A549 (cell line): ENCODE measurements at regions not wholly inside any gene's neighbourhood (a gene's known extent, or its start where the extent isn't known, plus 50 kb on each side); places are given as distances from the start of the nearest gene placed in this dataset.

ENCODE experiments used
- ATAC-seq, 2 experiments: fragments of 200-7000 bp in 1 of 2; fragments of >200 bp in 1 of 2; cut with Nextera tagmentation in 1 of 2; cut with Tn5 transposase in 1 of 2; 3 replicates each; pipeline versions ENCODE4 v1.8.0 to v1.9.1; 2018 to 2020; ENCODE audit warnings: mild to moderate bottlenecking in 1 of 2, moderate library complexity in 1 of 2
- CTCF ChIA-PET: fragments of 300-600 bp; sonication (Branson Sonifier 250); formaldehyde crosslinking; extraction: SDS; loops from one replicate; lab custom pipeline; 2021; ENCODE audit warnings: antibody characterized with exemption, inconsistent platforms; lab: Yijun Ruan, JAX
- POLR2A ChIA-PET: fragments of 350-600 bp; formaldehyde crosslinking; extraction: SDS; loops from one replicate; lab custom pipeline; 2021; ENCODE audit warnings: antibody characterized with exemption, inconsistent platforms; lab: Yijun Ruan, JAX
- DNase-seq, 2 experiments: peaks; one replicate each; pipeline versions ENCODE4 v3.0.0 to v3.0.0-alpha.2; 2011 to 2016; ENCODE audit warnings: low read depth in 1 of 2, low spot score in 1 of 2
- FAIRE-seq: peaks from 2 replicates; lab custom pipeline; 2011; peaks lifted over from hg19 to GRCh38; lab: Jason Lieb, UNC
- H3K27ac ChIP-seq, 2 experiments: fragments of >200 bp; sonication (Bioruptor Twin); formaldehyde crosslinking; 3 replicates each; pipeline ENCODE4 v1.5.1; 2016 to 2017
- H3K4me1 ChIP-seq: fragments of >200 bp; sonication (Bioruptor Twin); formaldehyde crosslinking; 3 replicates; pipeline ENCODE4 v1.6.1; 2016
- H3K4me2 ChIP-seq: fragments of >200 bp; sonication (Bioruptor Twin); formaldehyde crosslinking; 3 replicates; pipeline ENCODE4 v1.6.1; 2016
- H3K4me3 ChIP-seq: fragments of >200 bp; sonication (Bioruptor Twin); formaldehyde crosslinking; 3 replicates; pipeline ENCODE4 v1.5.1; 2016
- H3K9me3 ChIP-seq: fragments of >200 bp; sonication (Bioruptor Twin); formaldehyde crosslinking; 3 replicates; pipeline ENCODE4 v1.6.1; 2016
- BCL3 ChIP-seq: fragments of >200 bp; sonication (Bioruptor Twin); formaldehyde crosslinking; IDR thresholded peaks from 3 replicates; pipeline ENCODE4 v1.6.1; 2016
- CBX2 ChIP-seq: fragments of 200-600 bp; sonication (generic); IDR thresholded peaks from 2 replicates; pipeline ENCODE4 v1.6.1; 2016; ENCODE audit warnings: low read depth, mild to moderate bottlenecking, borderline replicate concordance
- CHD4 ChIP-seq: fragments of 200-600 bp; sonication (generic); IDR thresholded peaks from 2 replicates; pipeline ENCODE4 v1.6.1; 2016; ENCODE audit warnings: antibody characterized with exemption, mild to moderate bottlenecking, borderline replicate concordance
- CTCF ChIP-seq: fragments of >200 bp; sonication (Bioruptor Twin); formaldehyde crosslinking; IDR thresholded peaks from 3 replicates; pipeline ENCODE4 v1.5.1; 2016
- E2F6 ChIP-seq: IDR thresholded peaks from 2 replicates; pipeline ENCODE4 v1.6.1; 2012; ENCODE audit warnings: low read depth, borderline replicate concordance
- EHMT2 ChIP-seq: fragments of 200-600 bp; sonication (generic); IDR thresholded peaks from 2 replicates; pipeline ENCODE4 v1.6.1; 2016; ENCODE audit warnings: antibody characterized with exemption, low read depth, mild to moderate bottlenecking, moderate library complexity
- EP300 ChIP-seq, 2 experiments: fragments of >200 bp; sonication (Bioruptor Twin); formaldehyde crosslinking; IDR thresholded peaks; 2 replicates in 1 of 2; 3 replicates in 1 of 2; pipeline ENCODE4 v1.6.1; 2016 to 2017
- FOSB ChIP-seq: fragments of 250-450 bp; sonication (Bioruptor Pico); IDR thresholded peaks from 2 replicates; pipeline ENCODE4 v1.5.0; 2020; ENCODE audit warnings: mild to moderate bottlenecking, moderate library complexity
- MAZ ChIP-seq: fragments of 150-350 bp; IDR thresholded peaks from 2 replicates; pipeline ENCODE4 v1.6.1; 2014; ENCODE audit warnings: antibody characterized with exemption, low read depth, low read length, borderline replicate concordance
- MYC ChIP-seq: IDR thresholded peaks from 2 replicates; pipeline ENCODE4 v1.6.1; 2012; ENCODE audit warnings: mild to moderate bottlenecking, inconsistent platforms, low read length, improper control_type of control experiment, borderline replicate concordance
- NPAS2 ChIP-seq: fragments of 250-450 bp; sonication (Bioruptor Pico); IDR thresholded peaks from 2 replicates; pipeline ENCODE4 v1.8.0; 2022; ENCODE audit warnings: mild to moderate bottlenecking, moderate library complexity, borderline replicate concordance
- POLR2A ChIP-seq: IDR thresholded peaks from 2 replicates; pipeline ENCODE4 v1.6.1; 2012; ENCODE audit warnings: mild to moderate bottlenecking, low read length
- RAD21 ChIP-seq, 2 experiments: fragments of >200 bp in 1 of 2; sonication (Bioruptor Twin) in 1 of 2; formaldehyde crosslinking in 1 of 2; IDR thresholded peaks in 1 of 2; conservative IDR thresholded peaks in 1 of 2; 2 replicates in 1 of 2; 3 replicates in 1 of 2; pipeline ENCODE4 v1.6.1; 2012 to 2018; ENCODE audit warnings: inconsistent platforms in 1 of 2
- RCOR1 ChIP-seq: fragments of 150-350 bp; IDR thresholded peaks from 2 replicates; pipeline ENCODE4 v1.6.1; 2014; ENCODE audit warnings: antibody characterized with exemption, low read length, low read depth
- RFX5 ChIP-seq: fragments of 450-650 bp; IDR thresholded peaks from 2 replicates; pipeline ENCODE4 v1.7.1; 2014; ENCODE audit warnings: antibody characterized with exemption, mild to moderate bottlenecking, moderate library complexity
- RNF2 ChIP-seq: fragments of 200-600 bp; sonication (generic); IDR thresholded peaks from 2 replicates; pipeline ENCODE4 v1.6.1; 2016; ENCODE audit warnings: low read depth, mild to moderate bottlenecking, antibody characterized with exemption, moderate library complexity, borderline replicate concordance
- SMC3 ChIP-seq: fragments of >200 bp; sonication (Bioruptor Twin); formaldehyde crosslinking; IDR thresholded peaks from 3 replicates; pipeline ENCODE4 v1.6.1; 2018; ENCODE audit warnings: inconsistent platforms
- TFCP2L1 ChIP-seq: fragments of 250-450 bp; sonication (Bioruptor Pico); IDR thresholded peaks from 2 replicates; pipeline ENCODE4 v1.5.0; 2021; ENCODE audit warnings: mild to moderate bottlenecking
- TP53 ChIP-seq: fragments of 250-450 bp; sonication (Bioruptor Pico); IDR thresholded peaks from 2 replicates; pipeline ENCODE4 v1.5.0; 2021; ENCODE audit warnings: mild to moderate bottlenecking, moderate library complexity
- ZFP36 ChIP-seq: fragments of 450-650 bp; IDR thresholded peaks from 2 replicates; pipeline ENCODE4 v1.6.1; 2014; ENCODE audit warnings: borderline replicate concordance; ENCODE audit not compliant: partially characterized antibody
- ZNF302 ChIP-seq: fragments of 250-450 bp; sonication (Bioruptor Pico); IDR thresholded peaks from 2 replicates; pipeline ENCODE4 v1.9.0; 2021; ENCODE audit warnings: inconsistent platforms, mild to moderate bottlenecking, moderate library complexity
- ZSCAN20 ChIP-seq: fragments of 250-450 bp; sonication (Bioruptor Pico); IDR thresholded peaks from 2 replicates; pipeline ENCODE4 v1.8.0; 2022; ENCODE audit warnings: mild to moderate bottlenecking, moderate library complexity
- WGBS: methylation state at CpG from one replicate; pipeline ENCODE4 v1.1.6; 2017; ENCODE audit errors: missing lambda C conversion rate; 5-methylcytosine and 5-hydroxymethylcytosine counted together

- no peak for TF ChIP-seq NPAS2 (CRISPR knock-in tag)
Observed at GRCh38 chr2:222071911-222072310, 226.9 kb downstream of the PAX3 start (continued).

GRCh38 chr2:222064286-222064685, 234.5 kb downstream of the PAX3 start:
- Histone ChIP-seq H3K27ac (no peak overlapping the region), H3K4me3 (no peak overlapping the region), H3K4me2 (no peak overlapping the region), H3K9me3 (no peaks in the 10 kb centered on the region), H3K4me1 (no peaks in the 10 kb centered on the region)
- ATAC-seq (no peak), DNase-seq (no peak), FAIRE-seq (no peak)
- TF ChIP-seq EP300 (IDR thresholded peaks at IDR 0.05), result no peak
- POLR2A ChIA-PET, result no interaction called here
- WGBS, result 72% methylated on average over 2 of the region's 2 CpGs
- CTCF ChIA-PET, result no interaction called here

- CTCF ChIA-PET, result interaction anchor here (0.9 to 1.8 kb wide), 3 partner anchors 13 to 27 kb away, joined by 3 to 7 read pairs (median 4); no protein-coding TSS in a partner anchor
- POLR2A ChIA-PET, result no interaction called here
Observed at GRCh38 chr2:222058819-222059445, 239.9 kb downstream of the PAX3 start.

GRCh38 chr2:222057347-222058073, 241.3 kb downstream of the PAX3 start:
- 29% methylated on average over 6 of the region's 6 CpGs for WGBS
- POLR2A ChIA-PET, result no interaction called here
- DNase-seq, result peak in 1 of 2 experiments; percentile 10
- Histone ChIP-seq H3K4me2 (no peak overlapping the region), H3K27ac (no peak overlapping the region), H3K9me3 (no peaks in the 10 kb centered on the region), H3K4me3 (no peak overlapping the region), H3K4me1 (no peaks in the 10 kb centered on the region)
- FAIRE-seq, result no peak
- TF ChIP-seq CTCF (peak; percentile 71), BCL3 (no peak), SMC3 (peak; percentile 40; the same call in 2 of the 3 replicates), RCOR1 (no peak), RAD21 (conservative IDR thresholded peaks at IDR 0.05 in 1 of 2, IDR thresholded peaks at IDR 0.05 in 1 of 2) (peak; percentile 70 to 71)
- CTCF ChIA-PET, result interaction anchor here (0.7 to 1.8 kb wide), 6 partner anchors 9 to 633 kb away, joined by 3 to 7 read pairs (median 4); no protein-coding TSS in a partner anchor
- peak in 1 of 2 experiments; percentile 70; a peak in 3 of 6 replicates for ATAC-seq

More at GRCh38 chr2:222058819-222059445, 239.9 kb downstream of the PAX3 start:
- FAIRE-seq (no peak), DNase-seq (no peak), ATAC-seq (no peak)
- TF ChIP-seq ZFP36, result no peak
- no peak for TF ChIP-seq FOSB (CRISPR knock-in tag)
- TF ChIP-seq RFX5, result no peak
- no peak for TF ChIP-seq CBX2
- no peak for TF ChIP-seq ZNF302
- TF ChIP-seq EHMT2, result no peak
- TF ChIP-seq RNF2, result no peak
- TF ChIP-seq CHD4, result no peak
- no peak for TF ChIP-seq TFCP2L1 (CRISPR knock-in tag)
- TF ChIP-seq ZSCAN20 (CRISPR knock-in tag), result no peak
- TF ChIP-seq POLR2A, result no peak
- TF ChIP-seq MYC, result no peak
- no peak for TF ChIP-seq TP53 (CRISPR knock-in tag)
- no peak for TF ChIP-seq E2F6
- TF ChIP-seq MAZ, result no peak
- no peak overlapping the region for H3K27ac ChIP-seq
- H3K9me3 ChIP-seq, result no peaks in the 10 kb centered on the region
- H3K4me3 ChIP-seq, result no peak overlapping the region
- H3K4me1 ChIP-seq, result no peaks in the 10 kb centered on the region
- 10% methylated on average over 2 of the region's 2 CpGs for WGBS
- no peak overlapping the region for H3K4me2 ChIP-seq
